ENCODE measurements at regions not wholly inside any gene's neighbourhood (a gene's known extent, or its start where the extent isn't known, plus 50 kb on each side); places are given as distances from the start of the nearest gene placed in this dataset.

DNA sequence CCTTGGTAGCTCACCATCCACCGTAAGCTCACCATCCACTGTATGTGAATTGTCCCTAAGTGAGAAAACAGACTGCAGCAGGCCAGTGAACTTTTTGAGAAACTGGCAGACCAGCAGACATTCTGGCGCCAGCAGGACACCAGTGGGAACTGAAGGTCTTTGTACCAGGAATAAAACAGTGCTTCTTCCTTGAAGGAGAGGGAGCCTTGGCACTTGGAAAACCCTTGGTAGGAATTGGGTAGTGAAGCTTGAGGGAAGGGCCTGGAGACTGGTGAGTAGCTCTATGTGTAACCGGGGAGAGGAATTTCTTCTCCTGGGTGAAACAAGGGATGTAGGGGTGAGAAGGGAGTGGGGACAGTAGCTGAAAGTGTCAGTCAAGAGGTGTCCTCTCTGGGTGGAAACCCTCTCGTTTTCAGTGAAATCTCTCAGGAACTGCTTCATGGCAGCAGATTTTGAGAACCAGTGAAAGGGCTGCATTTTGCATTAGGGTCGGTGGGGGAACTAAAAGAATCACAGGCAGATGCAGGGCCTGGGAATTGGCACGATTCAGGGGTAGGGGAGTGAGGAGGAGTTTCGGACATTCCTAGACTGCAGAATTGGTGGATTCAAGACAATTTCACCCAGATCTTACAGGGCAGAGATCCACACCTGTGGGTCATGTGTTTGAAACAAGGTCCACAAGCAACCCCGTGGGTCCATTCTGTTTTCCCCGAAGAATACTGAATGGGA, 131.5 kb upstream of the DLX2 start:
- H3K9me3 Mint-ChIP-seq: no peaks in the 10 kb centered on the region
- peaks cover 54% of the 10 kb centered on the region for H3K4me1 Mint-ChIP-seq
- peak overlapping the region; percentile 71 to 80 (median 78) for H3K4me3 Mint-ChIP-seq

DNA sequence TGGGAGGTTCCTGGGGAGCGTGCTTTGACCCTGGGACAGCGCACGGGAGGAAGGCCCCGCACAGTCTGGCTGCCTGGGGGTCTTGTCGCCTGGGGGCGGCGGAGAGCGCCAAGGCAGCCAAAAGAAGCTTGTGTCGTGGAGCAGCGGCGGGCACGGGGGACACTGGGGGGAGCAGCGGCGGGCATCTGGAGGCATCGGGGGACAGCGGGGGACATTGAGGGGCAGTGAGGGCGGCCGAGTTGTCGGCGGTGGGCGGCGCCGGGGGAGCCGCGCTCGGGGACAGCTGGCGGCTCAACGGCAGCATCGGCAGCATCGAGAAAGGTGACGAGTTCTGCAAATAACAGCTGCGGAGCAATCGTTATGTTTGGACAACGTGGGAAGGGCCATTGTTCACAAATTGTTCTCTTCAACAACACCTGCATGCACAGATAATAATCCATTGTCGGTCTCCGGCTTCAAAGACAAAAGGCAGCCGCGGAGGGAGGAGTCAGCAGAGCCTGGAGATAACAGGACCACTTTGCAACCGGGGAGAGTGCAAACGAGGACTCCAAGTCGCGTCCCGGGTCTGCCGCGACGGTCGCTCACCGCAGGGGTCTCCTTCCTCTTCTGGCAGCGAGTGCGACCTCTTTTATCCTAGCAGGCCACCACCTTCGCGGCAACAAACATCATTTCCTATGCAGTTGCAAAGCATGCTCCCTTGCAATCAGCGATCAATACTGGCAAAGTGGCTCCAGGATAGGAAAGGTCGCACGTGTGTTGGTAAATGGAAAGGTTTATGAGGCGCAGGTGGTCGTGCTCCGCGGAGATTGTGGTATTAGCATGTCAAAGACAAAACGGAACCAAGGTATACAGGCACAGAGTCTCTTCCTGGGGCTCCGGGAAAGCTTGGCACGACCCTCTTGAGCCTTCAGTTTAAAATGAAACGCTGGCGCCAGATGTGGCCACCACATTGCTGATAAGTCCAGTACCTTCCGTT, 132.3 kb upstream of the DLX2 start:
- Mint-ChIP-seq H3K36me3 (ENCODE audit: low read depth) (no peaks in the 10 kb centered on the region), H3K27ac (peak overlapping the region in 1 of 3 experiments; percentile 96), H3K27me3 (ENCODE audit: low read depth) (peaks cover 67% of the 10 kb centered on the region), H3K4me1 (peaks cover 53% of the 10 kb centered on the region), H3K4me3 (peak overlapping the region; percentile 71 to 80 (median 78)), H3K9me3 (no peaks in the 10 kb centered on the region)
- TF ChIP-seq CTCF (IDR thresholded peaks at IDR 0.05; ENCODE audit: unreplicated experiment in 3 of 3): no peak

More for the DNA sequence above, 131.5 kb upstream of the DLX2 start:
- Mint-ChIP-seq H3K36me3 (ENCODE audit: low read depth) (no peaks in the 10 kb centered on the region), H3K27me3 (ENCODE audit: low read depth) (peaks cover 67% of the 10 kb centered on the region), H3K27ac (peak overlapping the region in 2 of 3 experiments; percentile 1 to 96)
- TF ChIP-seq CTCF (IDR thresholded peaks at IDR 0.05; ENCODE audit: unreplicated experiment in 3 of 3): no peak

DNA sequence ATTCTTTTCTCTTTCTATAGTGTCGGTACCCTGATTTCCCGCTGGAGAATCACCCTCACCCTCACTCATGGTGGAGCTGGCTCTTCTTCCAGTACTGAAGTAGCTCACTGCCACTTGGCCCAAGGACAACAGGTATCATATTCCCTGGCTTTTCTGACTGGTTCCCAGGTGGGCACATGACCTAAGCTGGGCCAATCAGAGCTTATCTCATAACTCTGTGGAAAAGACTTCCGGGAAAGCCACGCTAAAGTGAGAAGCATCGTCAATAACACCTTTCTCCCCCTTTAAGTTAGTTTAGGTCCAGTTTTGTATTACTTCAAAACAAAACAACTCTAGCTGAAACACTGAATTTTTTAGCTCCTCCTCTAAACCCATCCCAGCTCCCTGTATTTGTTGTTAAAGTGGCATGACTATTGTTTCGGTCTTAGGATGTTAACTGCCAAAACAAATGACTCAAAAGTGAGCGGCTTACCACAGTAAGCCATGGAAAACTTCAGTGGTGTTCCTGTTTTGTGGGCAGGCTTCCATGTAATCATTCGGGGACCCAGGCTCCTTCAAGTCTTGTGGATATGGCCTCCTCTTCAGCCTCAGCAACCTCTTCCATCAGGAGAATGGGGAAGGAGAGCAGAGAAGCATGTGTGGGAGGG, 137.4 kb upstream of the DLX2 start:
- Mint-ChIP-seq H3K27ac (no peak overlapping the region), H3K36me3 (ENCODE audit: low read depth) (no peaks in the 10 kb centered on the region), H3K9me3 (peaks cover 2% of the 10 kb centered on the region), H3K27me3 (ENCODE audit: low read depth) (peaks cover 41% of the 10 kb centered on the region), H3K4me3 (no peak overlapping the region), H3K4me1 (peaks cover 11% of the 10 kb centered on the region)
- no peak for TF ChIP-seq CTCF (IDR thresholded peaks at IDR 0.05; ENCODE audit: unreplicated experiment in 3 of 3)

DNA sequence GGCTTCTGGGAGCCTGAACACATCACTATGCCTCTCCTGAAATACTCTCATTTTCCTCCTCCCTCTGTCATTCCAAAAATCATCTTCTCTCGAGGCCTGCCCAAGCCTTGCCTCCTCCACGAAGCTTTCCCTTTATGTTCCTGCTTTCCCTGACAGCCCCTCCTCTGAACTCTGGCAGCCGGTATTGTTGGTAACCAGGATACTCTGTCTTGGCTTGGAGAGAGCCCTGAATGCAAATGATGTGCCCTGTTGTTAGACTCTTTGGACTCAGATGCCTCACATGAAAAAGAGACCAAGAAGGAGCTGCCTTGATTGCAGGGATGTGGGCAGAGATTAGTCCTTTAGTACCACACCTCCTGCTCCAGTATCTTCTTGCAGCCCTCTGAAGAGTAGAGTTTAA, 138.5 kb upstream of the DLX2 start:
- H3K27ac Mint-ChIP-seq: no peak overlapping the region
- peaks cover 2% of the 10 kb centered on the region for H3K9me3 Mint-ChIP-seq
- TF ChIP-seq CTCF (IDR thresholded peaks at IDR 0.05; ENCODE audit: unreplicated experiment in 3 of 3): no peak
- peaks cover 9% of the 10 kb centered on the region for H3K4me1 Mint-ChIP-seq
- H3K27me3 Mint-ChIP-seq (ENCODE audit: low read depth): peaks cover 30% of the 10 kb centered on the region
- no peaks in the 10 kb centered on the region for H3K36me3 Mint-ChIP-seq (ENCODE audit: low read depth)
- no peak overlapping the region for H3K4me3 Mint-ChIP-seq

- H3K36me3 Mint-ChIP-seq (ENCODE audit: low read depth): no peaks in the 10 kb centered on the region
- no peak overlapping the region for H3K27ac Mint-ChIP-seq
- peaks cover 2% of the 10 kb centered on the region for H3K9me3 Mint-ChIP-seq
- TF ChIP-seq CTCF (IDR thresholded peaks at IDR 0.05; ENCODE audit: unreplicated experiment in 3 of 3): no peak
- H3K27me3 Mint-ChIP-seq (ENCODE audit: low read depth): peaks cover 18% of the 10 kb centered on the region
- peaks cover 9% of the 10 kb centered on the region for H3K4me1 Mint-ChIP-seq
- no peak overlapping the region for H3K4me3 Mint-ChIP-seq
These were observed 139.8 kb upstream of the DLX2 start for GRCh38 chr2:172242471-172242870.
